Thyroid gland (tissue), 4 donors: ENCODE measurements at regions not wholly inside any gene's neighbourhood (a gene's known extent, or its start where the extent isn't known, plus 50 kb on each side); places are given as distances from the start of the nearest gene placed in this dataset.

Experiments used
- DNase-seq, 2 donors: peaks; one replicate each; pipeline ENCODE4 v3.0.0-alpha.2; 2019
- H3K27ac ChIP-seq, 3 donors: fragments of 200-600 bp; sonication (generic); 1 replicate in 2 of 3; 2 replicates in 1 of 3; pipeline ENCODE4 v1.5.1; 2016 to 2019; ENCODE audit warnings: mild to moderate bottlenecking in 1 of 3, moderate library complexity in 1 of 3
- H3K27me3 ChIP-seq: fragments of 200-600 bp; sonication (generic); one replicate; pipeline ENCODE4 v1.5.1; 2019
- H3K36me3 ChIP-seq, 2 donors: fragments of 200-600 bp; sonication (generic); one replicate each; pipeline ENCODE4 v1.5.1; 2016 to 2019
- H3K4me1 ChIP-seq, 2 donors: fragments of 200-600 bp; sonication (generic); one replicate each; pipeline ENCODE4 v1.5.1; 2017 to 2019
- H3K4me3 ChIP-seq, 3 donors: fragments of 200-600 bp; sonication (generic); replicated peaks in 1 of 3; 1 replicate in 2 of 3; 2 replicates in 1 of 3; pipeline ENCODE4 v1.5.1; 2016; ENCODE audit warnings: mild to moderate bottlenecking in 1 of 3
- H3K9me3 ChIP-seq: fragments of 200-600 bp; sonication (generic); one replicate; pipeline ENCODE4 v1.5.1; 2017
- CTCF ChIP-seq, 6 experiments: fragments of 200-600 bp in 3 of 6; fragments of 450-650 bp in 3 of 6; sonication (generic) in 3 of 6; IDR thresholded peaks; one replicate each; pipeline ENCODE4 v1.5.1; 2016 to 2019; ENCODE audit warnings: antibody characterized with exemption in 6 of 6, mild to moderate bottlenecking in 2 of 6, inconsistent platforms in 1 of 6, moderate library complexity in 1 of 6
- POLR2A ChIP-seq, 2 donors: fragments of 450-650 bp; IDR thresholded peaks; one replicate each; pipeline ENCODE4 v1.6.1; 2017; ENCODE audit warnings: antibody characterized with exemption in 2 of 2, mild to moderate bottlenecking in 2 of 2, moderate library complexity in 1 of 2
- WGBS, 2 donors: methylation state at CpG; one replicate each; pipeline ENCODE4 v1.1.5; 2017; 5-methylcytosine and 5-hydroxymethylcytosine counted together
- intact Hi-C: fragments of 100-400 bp; cut with DNase I; formaldehyde crosslinking; loops from one replicate; pipeline ENCODE4 v1.15.1; 2023

DNA sequence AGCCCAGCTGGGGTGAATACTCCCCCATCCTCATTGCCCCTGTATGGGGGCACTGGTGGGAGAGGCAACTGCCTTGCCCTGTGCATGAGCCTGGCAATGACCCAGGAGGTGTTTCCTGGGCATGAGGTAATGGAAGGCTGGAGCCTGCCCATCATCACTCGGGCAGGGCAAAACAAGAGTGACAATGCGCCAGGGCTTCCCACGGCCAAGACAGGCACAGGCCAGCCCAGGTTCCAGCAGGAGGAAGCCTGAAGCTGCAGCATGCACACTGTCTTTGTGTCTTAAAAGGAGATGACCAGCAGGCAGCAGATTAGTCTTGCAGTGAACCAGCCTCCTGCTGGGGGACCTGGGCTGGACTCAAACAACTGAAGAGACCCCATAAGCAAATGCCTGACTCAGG is 92.2 kb upstream of the SMIM23 start:
- TF ChIP-seq POLR2A (IDR thresholded peaks at IDR 0.05) (no peak), CTCF (IDR thresholded peaks at IDR 0.05) (no peak)

GRCh38 chr5:171695804-171696203 is 89.8 kb upstream of the SMIM23 start:
- no peaks in the 10 kb centered on the region for H3K27me3 ChIP-seq
- TF ChIP-seq CTCF (IDR thresholded peaks at IDR 0.05) (no peak), POLR2A (IDR thresholded peaks at IDR 0.05) (no peak)
- no peaks in the 10 kb centered on the region for H3K9me3 ChIP-seq
- intact Hi-C loops: no loop called here
- no peak for DNase-seq
- no peak overlapping the region for H3K4me3 ChIP-seq
- H3K36me3 ChIP-seq: no peaks in the 10 kb centered on the region
- H3K4me1 ChIP-seq: peaks cover 0 to 13% of the 10 kb centered on the region in 2 donors
- H3K27ac ChIP-seq: no peak overlapping the region
- 91 to 94% methylated on average over 2 of the region's 2 CpGs for WGBS, 2 donors

More for the DNA sequence above, 92.2 kb upstream of the SMIM23 start:
- WGBS, 2 donors: 58 to 80% methylated on average over 1 to 3 of the region's 3 CpGs
- Histone ChIP-seq H3K36me3 (no peaks in the 10 kb centered on the region), H3K4me1 (no peaks in the 10 kb centered on the region), H3K27me3 (no peaks in the 10 kb centered on the region), H3K27ac (no peak overlapping the region), H3K4me3 (no peak overlapping the region), H3K9me3 (no peaks in the 10 kb centered on the region)
- DNase-seq: peak in 1 of 2 donors; percentile 19
- intact Hi-C loops: no loop called here

- no peaks in the 10 kb centered on the region for H3K27me3 ChIP-seq
- WGBS, 2 donors: 91 to 92% methylated on average over 18 of the region's 18 CpGs
- no peak for DNase-seq
Measured at GRCh38 chr5:171697221-171698102, 88.2 kb upstream of the SMIM23 start.

GRCh38 chr5:171700318-171700912 is 85.2 kb upstream of the SMIM23 start:
- no peak for TF ChIP-seq CTCF (IDR thresholded peaks at IDR 0.05)
- TF ChIP-seq POLR2A (IDR thresholded peaks at IDR 0.05): no peak
- DNase-seq: peak; percentile 14 to 54
- Histone ChIP-seq H3K4me3 (no peak overlapping the region), H3K27ac (peak overlapping the region in 2 of 3 donors; percentile 24 to 32), H3K9me3 (no peaks in the 10 kb centered on the region), H3K27me3 (no peaks in the 10 kb centered on the region), H3K36me3 (no peaks in the 10 kb centered on the region), H3K4me1 (peaks cover 6 to 38% of the 10 kb centered on the region in 2 donors)
- WGBS, 2 donors: 51 to 78% methylated on average over 2 of the region's 2 CpGs
- intact Hi-C loops: no loop called here

More at GRCh38 chr5:171697221-171698102, 88.2 kb upstream of the SMIM23 start:
- H3K4me1 ChIP-seq: peaks cover 6 to 24% of the 10 kb centered on the region in 2 donors
- intact Hi-C loops: no loop called here
- no peak for TF ChIP-seq POLR2A (IDR thresholded peaks at IDR 0.05)
- no peak for TF ChIP-seq CTCF (IDR thresholded peaks at IDR 0.05)
- no peak overlapping the region for H3K4me3 ChIP-seq
- no peaks in the 10 kb centered on the region for H3K36me3 ChIP-seq
- no peaks in the 10 kb centered on the region for H3K9me3 ChIP-seq
- H3K27ac ChIP-seq: no peak overlapping the region

- TF ChIP-seq CTCF (IDR thresholded peaks at IDR 0.05) (no peak), POLR2A (IDR thresholded peaks at IDR 0.05) (no peak)
- no peak overlapping the region for H3K4me3 ChIP-seq
- WGBS, 2 donors: 28 to 35% methylated on average over 10 of the region's 10 CpGs
- H3K27me3 ChIP-seq: no peaks in the 10 kb centered on the region
- DNase-seq: peak; percentile 35 to 61
- H3K36me3 ChIP-seq: no peaks in the 10 kb centered on the region
- peaks cover 6 to 38% of the 10 kb centered on the region in 2 donors for H3K4me1 ChIP-seq
- intact Hi-C loops: no loop called here
- no peak overlapping the region for H3K27ac ChIP-seq
- H3K9me3 ChIP-seq: no peaks in the 10 kb centered on the region
Measured at GRCh38 chr5:171701100-171701541, 84.5 kb upstream of the SMIM23 start.
